ENCODE measurements at regions not wholly inside any gene's neighbourhood (a gene's known extent, or its start where the extent isn't known, plus 50 kb on each side); places are given as distances from the start of the nearest gene placed in this dataset.
"Not testable (repeated sequence)": the region's sequence is repeated elsewhere in the genome, so short reads cannot be mapped to it uniquely, and the experiment has no call there.

DNA sequence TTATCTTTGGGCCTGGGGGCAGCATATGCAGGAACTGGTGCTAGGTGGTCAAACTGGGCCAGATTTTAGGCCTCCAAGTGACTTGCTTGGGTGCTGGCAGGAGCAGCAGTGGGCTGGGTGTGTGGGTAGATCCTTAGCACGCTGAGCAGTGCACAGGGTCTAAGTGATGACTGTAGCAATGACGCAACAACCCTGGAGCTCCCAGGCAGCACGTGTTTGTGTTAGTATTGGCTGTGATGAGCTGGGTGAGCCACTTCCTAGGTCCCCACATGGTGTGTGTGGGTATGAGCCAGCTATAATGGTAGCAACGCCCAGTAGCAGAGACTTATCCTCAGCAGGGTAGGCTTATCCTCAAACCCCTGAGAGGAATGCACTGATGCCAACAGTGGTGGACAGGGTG, 570.6 kb upstream of the ROBO1 start:
- TF ChIP-seq POLR2AphosphoS5 (IDR thresholded peaks at IDR 0.05; ENCODE audit: low read depth, low read length): no peak
- no peak for TF ChIP-seq POLR2A (IDR thresholded peaks at IDR 0.05; ENCODE audit: low read depth, low read length)
- TF ChIP-seq TAF1 (IDR thresholded peaks at IDR 0.05; ENCODE audit: borderline replicate concordance, low read depth, low read length): no peak
- DNase-seq (ENCODE audit: insufficient read length): no peak
- FAIRE-seq: no peak

DNA sequence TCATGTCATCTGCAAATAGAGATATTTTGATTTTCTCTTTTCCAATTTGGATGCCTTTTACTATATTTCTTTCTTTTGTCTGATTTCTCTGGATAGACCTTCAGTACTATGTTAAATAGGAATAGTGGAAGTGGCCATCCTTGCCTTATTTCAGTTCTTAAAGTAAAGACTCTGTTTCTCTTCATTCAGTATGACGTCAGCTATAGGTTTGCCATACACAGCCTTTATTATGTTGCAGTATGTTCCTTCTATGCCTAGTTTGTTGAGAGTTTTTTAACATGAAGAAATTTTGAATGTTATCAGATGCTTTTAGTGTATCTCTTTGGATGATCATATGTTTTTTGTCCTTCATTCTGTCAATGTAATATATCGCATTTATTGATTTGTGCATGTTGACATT, 566.7 kb upstream of the ROBO1 start:
- TF ChIP-seq POLR2A (IDR thresholded peaks at IDR 0.05; ENCODE audit: low read depth, low read length) (no peak), TAF1 (IDR thresholded peaks at IDR 0.05; ENCODE audit: borderline replicate concordance, low read depth, low read length) (no peak), POLR2AphosphoS5 (IDR thresholded peaks at IDR 0.05; ENCODE audit: low read depth, low read length) (no peak)
- DNase-seq (ENCODE audit: insufficient read length) (no peak), FAIRE-seq (no peak)

DNA sequence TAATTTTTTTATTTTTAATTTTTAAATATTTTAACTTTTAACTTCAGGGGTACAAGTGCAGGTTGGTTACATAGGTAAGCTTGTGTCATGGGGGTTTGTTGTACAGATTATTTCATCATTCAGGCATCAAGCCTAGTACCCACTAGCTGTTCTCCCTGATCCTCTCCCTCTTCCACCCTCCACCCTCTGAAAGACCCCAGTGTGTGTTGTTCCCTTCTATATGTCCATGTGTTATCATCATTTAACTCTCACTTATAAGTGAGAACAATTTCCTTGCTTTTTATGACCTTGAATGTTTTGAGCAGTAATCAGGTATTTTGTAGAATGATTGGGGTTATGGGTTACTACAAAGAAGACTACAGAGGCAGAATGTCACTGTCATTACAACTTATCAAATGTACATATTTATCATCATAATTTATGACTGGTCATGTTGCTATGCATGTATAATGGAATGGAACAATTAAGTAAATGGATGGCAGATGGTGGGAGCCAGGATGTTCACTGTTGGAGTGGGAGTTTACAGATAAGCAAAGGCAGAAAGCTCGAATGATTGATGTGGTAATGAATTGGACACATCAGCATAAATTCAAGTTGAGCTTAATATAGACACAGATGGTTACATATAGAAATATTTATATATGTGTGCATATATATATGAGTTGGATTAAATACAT, 563.8 kb upstream of the ROBO1 start:
- FAIRE-seq (no peak), DNase-seq (ENCODE audit: insufficient read length) (no peak)
- TF ChIP-seq POLR2A (IDR thresholded peaks at IDR 0.05; ENCODE audit: low read depth, low read length) (no peak), TAF1 (IDR thresholded peaks at IDR 0.05; ENCODE audit: borderline replicate concordance, low read depth, low read length) (no peak), POLR2AphosphoS5 (IDR thresholded peaks at IDR 0.05; ENCODE audit: low read depth, low read length) (no peak)

DNA sequence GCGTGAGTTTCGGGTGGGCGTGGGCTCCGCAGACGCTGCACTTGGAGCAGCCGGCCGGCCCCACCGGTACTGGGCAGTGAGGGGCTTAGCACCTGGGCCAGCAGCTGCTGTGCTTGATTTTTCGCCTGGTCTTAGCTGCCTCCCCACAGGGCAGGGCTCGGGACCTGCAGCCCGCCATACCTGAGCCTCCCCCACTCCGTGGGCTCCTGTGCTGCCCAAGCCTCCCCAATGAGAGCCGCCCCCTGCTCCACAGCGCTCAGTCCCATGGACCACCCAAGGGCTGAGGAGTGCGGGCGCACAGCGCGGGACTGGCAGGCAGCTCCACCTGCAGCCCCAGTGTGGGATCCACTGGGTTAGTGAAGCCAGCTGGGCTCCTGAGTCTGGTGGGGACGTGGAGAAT, 546.7 kb upstream of the ROBO1 start:
- FAIRE-seq; DNase-seq (ENCODE audit: insufficient read length): not testable (repeated sequence)

DNA sequence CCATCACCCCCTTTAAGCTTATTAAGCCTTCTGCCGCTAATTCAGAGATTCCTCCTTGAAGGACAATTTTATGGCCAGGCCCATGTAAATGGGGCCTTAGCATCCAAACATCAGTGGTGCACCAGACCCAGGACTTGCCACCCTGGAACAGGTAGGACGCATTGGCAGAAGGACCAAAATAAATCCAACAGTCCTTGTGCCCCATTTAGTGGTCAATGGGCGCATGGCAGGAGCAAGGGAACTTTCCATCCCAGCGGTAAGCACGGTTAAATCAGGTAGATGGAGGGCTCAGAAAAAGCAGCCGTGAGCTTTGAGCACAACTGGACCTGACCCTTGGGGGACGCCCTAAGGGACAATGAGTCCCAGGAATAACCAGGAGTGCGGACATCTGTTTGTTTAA, 540.8 kb upstream of the ROBO1 start:
- TF ChIP-seq POLR2A (IDR thresholded peaks at IDR 0.05; ENCODE audit: low read depth, low read length) (no peak), POLR2AphosphoS5 (IDR thresholded peaks at IDR 0.05; ENCODE audit: low read depth, low read length) (no peak), TAF1 (IDR thresholded peaks at IDR 0.05; ENCODE audit: borderline replicate concordance, low read depth, low read length) (no peak)
- FAIRE-seq (no peak), DNase-seq (ENCODE audit: insufficient read length) (no peak)

DNA sequence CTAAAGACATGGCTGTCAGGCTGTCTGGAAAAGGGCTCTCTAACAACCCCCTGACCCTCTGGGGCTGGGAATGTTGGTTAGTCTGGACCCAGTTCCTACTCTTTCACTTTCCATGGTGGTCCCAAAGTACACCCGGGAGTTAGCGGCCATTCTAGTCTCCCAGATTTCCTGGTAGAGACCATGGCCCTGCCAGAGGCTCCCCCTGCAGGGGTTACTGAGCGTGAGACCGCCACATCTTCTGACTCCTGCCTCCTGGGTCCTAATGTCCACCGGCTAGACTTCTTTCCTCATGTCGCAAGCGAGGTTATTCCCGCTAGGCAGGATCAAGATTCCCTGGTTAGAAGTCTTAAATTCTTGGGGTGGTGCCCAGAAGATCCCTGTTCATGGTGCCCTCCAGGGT, 540.0 kb upstream of the ROBO1 start:
- FAIRE-seq (no peak), DNase-seq (ENCODE audit: insufficient read length) (no peak)

DNA sequence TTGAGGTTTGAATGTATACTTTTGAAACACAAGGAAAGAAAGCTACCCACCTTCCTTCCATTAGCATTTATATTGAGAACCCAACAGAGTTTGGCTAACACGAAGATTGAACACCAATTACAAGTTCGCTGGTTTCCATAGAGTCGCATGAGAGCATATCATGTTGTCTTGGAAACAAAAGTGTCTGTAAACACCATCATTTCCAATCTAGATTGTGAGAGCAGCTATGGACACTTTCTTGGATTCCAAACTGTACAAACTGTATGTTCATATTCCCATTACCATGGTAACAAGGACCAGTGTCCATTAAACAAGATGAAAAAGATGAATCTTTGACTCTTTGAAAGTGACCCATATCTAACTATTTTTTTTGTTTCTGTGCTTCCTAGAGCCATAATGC, 529.9 kb upstream of the ROBO1 start:
- no peak for FAIRE-seq
- no peak for DNase-seq (ENCODE audit: insufficient read length)

More for the DNA sequence above, 540.0 kb upstream of the ROBO1 start:
- TF ChIP-seq POLR2A (IDR thresholded peaks at IDR 0.05; ENCODE audit: low read depth, low read length) (no peak), TAF1 (IDR thresholded peaks at IDR 0.05; ENCODE audit: borderline replicate concordance, low read depth, low read length) (no peak), POLR2AphosphoS5 (IDR thresholded peaks at IDR 0.05; ENCODE audit: low read depth, low read length) (no peak)

GRCh38 chr3:80285388-80285787, 517.6 kb upstream of the ROBO1 start:
- no peak for FAIRE-seq
- DNase-seq (ENCODE audit: insufficient read length): no peak
- no peak for TF ChIP-seq POLR2A (IDR thresholded peaks at IDR 0.05; ENCODE audit: low read depth, low read length)
- no peak for TF ChIP-seq TAF1 (IDR thresholded peaks at IDR 0.05; ENCODE audit: borderline replicate concordance, low read depth, low read length)
- no peak for TF ChIP-seq POLR2AphosphoS5 (IDR thresholded peaks at IDR 0.05; ENCODE audit: low read depth, low read length)

More for the DNA sequence above, 529.9 kb upstream of the ROBO1 start:
- TF ChIP-seq TAF1 (IDR thresholded peaks at IDR 0.05; ENCODE audit: borderline replicate concordance, low read depth, low read length): no peak
- TF ChIP-seq POLR2AphosphoS5 (IDR thresholded peaks at IDR 0.05; ENCODE audit: low read depth, low read length): no peak
- TF ChIP-seq POLR2A (IDR thresholded peaks at IDR 0.05; ENCODE audit: low read depth, low read length): no peak

DNA sequence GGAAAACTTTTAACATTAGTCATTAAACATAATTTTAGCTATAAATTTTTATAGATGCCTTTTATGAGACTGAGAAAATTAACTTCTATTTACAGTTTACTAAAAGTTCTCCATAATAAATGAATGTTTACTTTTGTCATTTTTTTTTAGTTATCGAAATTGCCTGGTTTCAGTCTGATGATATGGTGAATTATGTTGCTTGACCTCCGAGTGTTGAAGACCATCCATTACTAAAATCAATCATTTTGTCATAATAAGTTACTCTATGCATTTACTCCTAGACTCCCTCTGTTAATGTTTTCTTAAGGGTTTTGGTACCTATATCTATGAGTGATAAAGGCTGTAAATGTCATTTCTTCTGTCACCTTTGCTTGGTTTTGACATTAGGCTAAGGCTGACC, 516.0 kb upstream of the ROBO1 start:
- TF ChIP-seq TAF1 (IDR thresholded peaks at IDR 0.05; ENCODE audit: borderline replicate concordance, low read depth, low read length) (no peak), POLR2A (IDR thresholded peaks at IDR 0.05; ENCODE audit: low read depth, low read length) (no peak), POLR2AphosphoS5 (IDR thresholded peaks at IDR 0.05; ENCODE audit: low read depth, low read length) (no peak)
- FAIRE-seq (no peak), DNase-seq (ENCODE audit: insufficient read length) (no peak)

GRCh38 chr3:80278056-80278455, 510.3 kb upstream of the ROBO1 start:
- no peak for TF ChIP-seq TAF1 (IDR thresholded peaks at IDR 0.05; ENCODE audit: borderline replicate concordance, low read depth, low read length)
- TF ChIP-seq POLR2A (IDR thresholded peaks at IDR 0.05; ENCODE audit: low read depth, low read length): no peak
- FAIRE-seq: no peak
- no peak for DNase-seq (ENCODE audit: insufficient read length)

- DNase-seq (ENCODE audit: insufficient read length) (no peak), FAIRE-seq (no peak)
- TF ChIP-seq POLR2A (IDR thresholded peaks at IDR 0.05; ENCODE audit: low read depth, low read length): no peak
- no peak for TF ChIP-seq TAF1 (IDR thresholded peaks at IDR 0.05; ENCODE audit: borderline replicate concordance, low read depth, low read length)
- TF ChIP-seq POLR2AphosphoS5 (IDR thresholded peaks at IDR 0.05; ENCODE audit: low read depth, low read length): no peak
Observed at GRCh38 chr3:80275120-80275519, 507.3 kb upstream of the ROBO1 start.

DNA sequence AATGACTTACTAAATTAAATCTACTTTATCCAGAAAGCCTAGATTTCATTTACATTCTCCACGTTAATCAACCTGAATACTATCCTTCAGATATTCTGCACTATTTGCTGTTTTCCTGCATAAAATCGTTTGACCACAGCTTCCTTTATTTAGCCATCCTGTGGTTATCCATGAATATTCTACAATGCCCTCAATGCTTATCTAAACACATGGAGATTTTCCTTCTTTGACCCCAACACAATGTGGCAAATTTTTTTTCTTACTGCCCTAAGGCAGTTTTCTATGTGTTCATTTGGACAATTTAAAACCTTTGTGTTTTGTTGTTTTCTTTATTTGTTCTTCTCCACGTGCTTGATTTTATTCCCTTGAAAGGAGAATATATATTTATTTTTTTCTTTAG, 495.5 kb upstream of the ROBO1 start:
- DNase-seq (ENCODE audit: insufficient read length): no peak
- no peak for FAIRE-seq
- TF ChIP-seq POLR2A (IDR thresholded peaks at IDR 0.05; ENCODE audit: low read depth, low read length) (no peak), POLR2AphosphoS5 (IDR thresholded peaks at IDR 0.05; ENCODE audit: low read depth, low read length) (no peak), TAF1 (IDR thresholded peaks at IDR 0.05; ENCODE audit: borderline replicate concordance, low read depth, low read length) (no peak)

- DNase-seq (ENCODE audit: insufficient read length) (no peak), FAIRE-seq (no peak)
- TF ChIP-seq POLR2AphosphoS5 (IDR thresholded peaks at IDR 0.05; ENCODE audit: low read depth, low read length) (no peak), POLR2A (IDR thresholded peaks at IDR 0.05; ENCODE audit: low read depth, low read length) (no peak), TAF1 (IDR thresholded peaks at IDR 0.05; ENCODE audit: borderline replicate concordance, low read depth, low read length) (no peak)
Observed at GRCh38 chr3:80261082-80261481, 493.3 kb upstream of the ROBO1 start.
